ENCODE measurements at regions not wholly inside any gene's neighbourhood (a gene's known extent, or its start where the extent isn't known, plus 50 kb on each side); places are given as distances from the start of the nearest gene placed in this dataset.
"Not testable (repeated sequence)": the region's sequence is repeated elsewhere in the genome, so short reads cannot be mapped to it uniquely, and the experiment has no call there.

- no peaks in the 10 kb centered on the region for H3K27me3 ChIP-seq (replicated peaks)
- H3K27ac ChIP-seq, result no peak overlapping the region
- TF ChIP-seq, protein P1, sequence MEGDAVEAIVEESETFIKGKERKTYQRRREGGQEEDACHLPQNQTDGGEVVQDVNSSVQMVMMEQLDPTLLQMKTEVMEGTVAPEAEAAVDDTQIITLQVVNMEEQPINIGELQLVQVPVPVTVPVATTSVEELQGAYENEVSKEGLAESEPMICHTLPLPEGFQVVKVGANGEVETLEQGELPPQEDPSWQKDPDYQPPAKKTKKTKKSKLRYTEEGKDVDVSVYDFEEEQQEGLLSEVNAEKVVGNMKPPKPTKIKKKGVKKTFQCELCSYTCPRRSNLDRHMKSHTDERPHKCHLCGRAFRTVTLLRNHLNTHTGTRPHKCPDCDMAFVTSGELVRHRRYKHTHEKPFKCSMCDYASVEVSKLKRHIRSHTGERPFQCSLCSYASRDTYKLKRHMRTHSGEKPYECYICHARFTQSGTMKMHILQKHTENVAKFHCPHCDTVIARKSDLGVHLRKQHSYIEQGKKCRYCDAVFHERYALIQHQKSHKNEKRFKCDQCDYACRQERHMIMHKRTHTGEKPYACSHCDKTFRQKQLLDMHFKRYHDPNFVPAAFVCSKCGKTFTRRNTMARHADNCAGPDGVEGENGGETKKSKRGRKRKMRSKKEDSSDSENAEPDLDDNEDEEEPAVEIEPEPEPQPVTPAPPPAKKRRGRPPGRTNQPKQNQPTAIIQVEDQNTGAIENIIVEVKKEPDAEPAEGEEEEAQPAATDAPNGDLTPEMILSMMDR (IDR thresholded peaks at IDR 0.05; ENCODE audit: low read depth, low read length, missing control alignments), result no peak
- no peak for DNase-seq
- in situ Hi-C loops (cut with HindIII; ENCODE audit: low pct_ligation_motif_present, low sequenced_read_pairs), result no loop called here
- H3K36me3 ChIP-seq (replicated peaks), result no peaks in the 10 kb centered on the region
- H3K4me3 ChIP-seq (ENCODE audit: low read depth, low read length), result no peak overlapping the region
Observed at GRCh38 chr10:55519264-55519663, 718.2 kb upstream of the PCDH15 start.

GRCh38 chr10:55518416-55518815, 717.4 kb upstream of the PCDH15 start:
- H3K4me3 ChIP-seq (ENCODE audit: low read depth, low read length); H3K27me3 ChIP-seq (replicated peaks); H3K27ac ChIP-seq; DNase-seq; H3K36me3 ChIP-seq (replicated peaks); in situ Hi-C loops (cut with HindIII; ENCODE audit: low pct_ligation_motif_present, low sequenced_read_pairs): not testable (repeated sequence)

GRCh38 chr10:55509168-55509567, 708.1 kb upstream of the PCDH15 start:
- in situ Hi-C loops (cut with HindIII; ENCODE audit: low pct_ligation_motif_present, low sequenced_read_pairs), result no loop called here
- Histone ChIP-seq H3K27ac (no peak overlapping the region), H3K4me3 (ENCODE audit: low read depth, low read length) (no peak overlapping the region), H3K27me3 (replicated peaks) (no peaks in the 10 kb centered on the region), H3K36me3 (replicated peaks) (no peaks in the 10 kb centered on the region)
- no peak for DNase-seq
- TF ChIP-seq, protein P1 (IDR thresholded peaks at IDR 0.05; ENCODE audit: low read depth, low read length, missing control alignments), result no peak

GRCh38 chr10:55500931-55501559, 700.0 kb upstream of the PCDH15 start:
- H3K36me3 ChIP-seq (replicated peaks), result no peaks in the 10 kb centered on the region
- no peak overlapping the region for H3K27ac ChIP-seq
- in situ Hi-C loops (cut with HindIII; ENCODE audit: low pct_ligation_motif_present, low sequenced_read_pairs), result no loop called here
- TF ChIP-seq, protein P1 (IDR thresholded peaks at IDR 0.05; ENCODE audit: low read depth, low read length, missing control alignments), result peak; percentile 72
- H3K4me3 ChIP-seq (ENCODE audit: low read depth, low read length), result no peak overlapping the region
- no peaks in the 10 kb centered on the region for H3K27me3 ChIP-seq (replicated peaks)
- peak; percentile 26 for DNase-seq

DNA sequence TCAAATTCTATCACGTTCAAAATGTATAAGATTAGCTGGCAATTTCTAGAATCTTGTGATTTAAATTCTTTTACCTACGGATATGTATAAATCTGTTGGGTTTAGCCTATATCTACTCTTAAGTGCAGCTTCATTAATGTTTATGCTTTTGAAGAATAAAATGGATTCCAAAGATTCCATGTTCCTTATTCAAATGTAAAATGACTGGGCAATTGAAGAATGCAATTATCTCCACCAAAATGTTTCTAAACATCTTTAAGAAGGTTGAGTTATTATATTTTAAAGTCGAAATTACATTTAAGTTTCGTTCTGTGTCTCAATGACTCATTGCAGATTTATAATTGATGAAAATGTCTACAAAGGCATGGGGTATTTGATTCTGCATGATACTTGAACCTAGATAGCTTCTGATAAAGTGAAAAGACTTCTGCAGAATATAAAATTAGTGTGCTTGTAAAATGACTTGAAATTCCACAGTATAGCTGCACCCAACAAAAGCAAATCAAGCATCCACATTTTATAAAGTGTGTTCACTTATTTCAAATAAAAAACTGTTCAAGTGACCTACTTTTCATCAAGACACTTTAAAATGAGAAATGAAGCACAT, 697.0 kb upstream of the PCDH15 start:
- Histone ChIP-seq H3K27ac (no peak overlapping the region), H3K36me3 (replicated peaks) (no peaks in the 10 kb centered on the region), H3K27me3 (replicated peaks) (no peaks in the 10 kb centered on the region), H3K4me3 (ENCODE audit: low read depth, low read length) (no peak overlapping the region)
- in situ Hi-C loops (cut with HindIII; ENCODE audit: low pct_ligation_motif_present, low sequenced_read_pairs), result no loop called here
- DNase-seq, result no peak
- TF ChIP-seq, protein P1 (IDR thresholded peaks at IDR 0.05; ENCODE audit: low read depth, low read length, missing control alignments), result no peak

DNA sequence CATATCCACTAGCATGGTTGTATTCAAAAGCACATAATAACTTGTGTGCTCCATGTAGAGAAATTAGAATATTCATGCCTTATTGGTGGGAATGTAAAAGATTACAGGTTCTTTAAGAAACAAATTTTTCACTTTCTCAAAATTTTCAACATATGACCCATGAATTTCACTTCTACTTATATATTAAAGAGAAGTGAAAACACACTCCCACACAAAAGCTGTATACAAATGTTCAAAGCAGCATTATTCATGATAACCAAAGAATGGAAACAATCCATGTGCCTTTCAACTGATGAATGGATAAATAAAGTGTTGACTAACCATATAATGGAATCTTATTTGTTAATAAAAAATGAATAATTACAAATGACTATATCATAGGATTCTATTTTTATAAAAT, 694.5 kb upstream of the PCDH15 start:
- H3K4me3 ChIP-seq (ENCODE audit: low read depth, low read length), result no peak overlapping the region
- no peak for DNase-seq
- in situ Hi-C loops (cut with HindIII; ENCODE audit: low pct_ligation_motif_present, low sequenced_read_pairs), result no loop called here
- no peak overlapping the region for H3K27ac ChIP-seq
- TF ChIP-seq, protein P1 (IDR thresholded peaks at IDR 0.05; ENCODE audit: low read depth, low read length, missing control alignments), result no peak
- H3K36me3 ChIP-seq (replicated peaks), result no peaks in the 10 kb centered on the region
- H3K27me3 ChIP-seq (replicated peaks), result no peaks in the 10 kb centered on the region

All from brain microvascular endothelial cell (primary cell).